SH-SY5Y (cell line): ENCODE measurements at regions not wholly inside any gene's neighbourhood (a gene's known extent, or its start where the extent isn't known, plus 50 kb on each side); places are given as distances from the start of the nearest gene placed in this dataset.

Experiments
- GATA2 ChIP-seq: IDR thresholded peaks from 2 replicates; pipeline ENCODE4 v1.6.1; 2011; ENCODE audit warnings: mild to moderate bottlenecking, low read depth, low read length
- GATA3 ChIP-seq: IDR thresholded peaks from 2 replicates; pipeline ENCODE4 v1.6.1; 2011; ENCODE audit warnings: low read depth, mild to moderate bottlenecking, low read length, moderate library complexity

DNA sequence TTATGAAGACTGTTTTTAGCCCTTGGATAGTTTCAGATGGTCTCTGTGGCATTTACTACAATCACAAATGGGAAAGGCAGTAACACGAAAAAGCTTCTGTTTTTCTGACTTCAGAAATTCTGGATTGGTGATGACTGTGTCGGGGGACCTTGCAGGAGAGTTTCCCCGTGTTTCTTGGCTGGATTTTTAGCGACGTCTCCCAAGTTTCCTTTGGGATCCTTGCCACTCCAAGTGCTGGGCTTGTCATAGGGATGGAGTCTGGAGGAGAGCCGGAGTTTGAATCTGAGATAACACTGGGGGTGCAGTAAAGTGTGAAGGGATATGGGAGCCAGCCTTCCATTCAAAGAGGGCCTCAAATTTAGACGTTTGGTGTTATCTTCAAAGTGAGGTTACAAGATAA lies 179.0 kb downstream of the SNX10 start:
- no peak for TF ChIP-seq GATA3
- no peak for TF ChIP-seq GATA2

DNA sequence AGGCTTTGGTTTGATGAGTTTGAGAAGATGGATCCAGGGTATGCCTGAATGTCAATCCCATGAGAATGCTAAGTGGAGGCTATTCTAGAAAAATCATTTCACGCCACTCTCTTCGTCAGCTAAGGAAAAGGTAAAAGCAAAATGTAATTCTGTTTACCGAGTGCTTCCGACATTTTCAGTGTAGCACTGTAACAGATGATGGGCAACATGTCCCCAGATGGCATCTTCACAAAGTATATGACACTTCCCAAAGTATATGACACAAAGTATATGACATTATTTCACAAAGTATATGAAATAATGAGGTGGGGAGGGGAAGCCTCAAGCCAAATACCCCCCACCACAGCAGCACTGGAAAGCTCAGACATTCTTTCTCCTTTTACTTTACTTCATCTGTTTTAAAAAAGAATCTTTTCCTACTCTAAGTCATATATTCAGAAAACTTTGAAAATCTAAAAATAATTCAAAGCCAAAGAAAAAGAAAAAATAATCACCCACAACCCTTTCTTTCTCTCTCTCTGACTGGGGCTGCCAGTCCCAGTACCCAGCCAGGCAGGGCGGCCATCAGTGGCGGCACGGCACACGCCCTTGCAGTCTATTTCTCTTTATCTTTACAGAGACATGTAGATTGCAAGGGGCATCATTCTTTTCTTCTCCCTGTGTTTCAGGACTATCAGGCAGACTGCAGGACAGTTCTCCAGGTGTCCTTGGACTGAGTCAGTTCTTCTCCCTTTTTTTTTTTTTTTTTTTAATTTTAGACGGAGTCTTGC lies 179.8 kb downstream of the SNX10 start:
- no peak for TF ChIP-seq GATA3
- no peak for TF ChIP-seq GATA2

DNA sequence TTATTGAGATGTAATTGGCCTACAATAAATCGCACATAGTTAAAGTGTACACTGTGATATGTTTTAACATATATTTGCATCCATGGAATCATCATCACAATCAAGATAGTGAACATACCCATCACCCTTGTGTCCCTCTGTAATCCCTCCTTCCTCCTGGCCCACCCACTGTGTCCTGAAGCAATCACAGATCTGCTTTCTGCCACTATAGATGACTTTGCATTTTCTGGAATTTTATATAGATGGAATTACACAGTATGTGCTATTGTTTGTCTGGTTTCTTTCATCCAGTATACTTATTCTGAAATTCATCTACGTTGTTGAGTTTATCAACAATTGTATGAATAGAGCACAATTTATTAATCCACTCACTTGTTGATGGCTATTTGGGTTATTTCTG lies 181.3 kb downstream of the SNX10 start:
- TF ChIP-seq GATA2 (no peak), GATA3 (no peak)

DNA sequence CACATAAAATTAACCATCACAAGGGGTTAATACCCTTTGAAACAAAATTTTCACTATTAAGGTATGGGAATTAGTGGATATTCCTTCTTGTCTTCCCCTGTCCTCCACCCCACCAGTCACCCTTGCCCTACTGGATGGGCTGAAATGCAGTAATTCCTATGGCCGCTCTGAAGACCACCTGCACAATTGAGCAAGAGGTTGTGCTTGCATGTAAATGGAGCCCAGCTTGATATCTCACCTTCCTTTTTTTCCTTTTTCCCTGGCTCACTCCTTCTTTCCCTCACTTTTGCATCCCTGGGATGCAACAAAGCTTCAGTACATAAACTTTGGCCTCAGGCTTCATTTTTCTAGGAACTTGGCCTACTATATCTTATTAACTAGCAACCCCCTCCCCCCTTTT lies 184.6 kb downstream of the SNX10 start:
- no peak for TF ChIP-seq GATA3
- TF ChIP-seq GATA2 = no peak

DNA sequence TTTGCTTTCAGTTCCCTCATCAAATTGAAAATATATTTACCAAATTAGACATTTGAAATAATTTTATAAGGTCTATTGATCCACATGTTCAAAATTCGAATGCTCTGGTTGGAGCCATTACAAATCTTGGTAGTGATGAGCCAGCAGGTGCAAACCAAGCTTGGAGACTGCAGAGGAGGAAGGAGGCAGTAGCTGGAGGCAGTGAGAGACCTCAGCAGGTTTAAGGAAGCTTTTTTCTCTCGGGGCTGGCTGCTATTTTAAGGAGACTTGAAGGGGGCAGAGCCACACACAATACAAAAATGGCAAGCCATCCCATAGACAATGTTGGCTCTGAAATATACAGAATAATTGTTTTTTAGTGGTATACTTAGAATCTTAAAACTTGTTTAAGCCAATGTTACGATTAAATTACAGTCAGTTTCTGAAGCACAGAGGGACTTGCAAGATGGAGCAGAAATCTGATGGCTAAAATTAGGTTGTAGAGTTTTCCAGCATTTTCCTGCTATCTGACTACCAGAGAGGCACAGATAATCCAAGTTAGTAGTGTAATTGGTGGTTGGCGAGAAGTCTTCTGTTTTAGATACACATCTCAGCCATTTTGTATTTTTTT lies 185.8 kb downstream of the SNX10 start:
- no peak for TF ChIP-seq GATA2
- TF ChIP-seq GATA3 = no peak

DNA sequence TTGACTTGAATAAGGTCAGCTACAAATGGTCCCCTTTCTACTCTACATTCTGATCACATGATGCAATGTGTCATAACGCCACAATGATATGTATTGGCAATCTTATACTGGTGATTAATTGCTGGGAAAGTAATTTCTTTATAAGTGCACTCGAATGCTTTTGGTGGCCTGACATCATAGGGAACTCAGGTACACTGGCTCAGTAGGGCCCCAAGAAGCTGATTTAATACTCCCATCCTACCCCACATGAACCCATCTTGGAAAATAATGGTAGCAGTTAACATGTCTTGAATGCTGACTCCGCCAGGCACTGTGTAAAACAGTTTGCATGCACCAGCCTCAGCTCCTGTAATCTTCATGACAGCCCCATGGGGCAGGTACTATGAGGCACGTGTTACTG lies 186.9 kb downstream of the SNX10 start:
- TF ChIP-seq GATA3 (no peak), GATA2 (no peak)

DNA sequence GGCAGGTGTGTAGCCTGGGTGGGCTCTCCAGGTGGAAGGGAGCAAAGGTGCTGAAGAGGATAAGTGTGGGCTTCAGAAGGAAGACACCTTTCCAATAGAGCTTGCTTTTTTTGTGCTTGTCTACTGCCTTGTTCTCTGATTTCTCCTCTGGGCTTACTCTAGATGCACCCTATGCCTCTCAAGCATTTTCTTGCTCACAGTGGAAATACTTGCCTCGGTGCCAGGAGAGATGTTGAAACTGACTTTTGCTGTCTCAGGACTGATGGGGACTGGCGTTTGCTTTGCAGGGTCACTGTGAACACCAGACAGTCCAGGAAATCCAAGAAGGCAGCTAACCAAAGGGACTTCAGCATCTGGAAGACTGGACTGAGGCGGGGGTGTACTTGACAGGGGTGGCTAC lies 187.9 kb downstream of the SNX10 start:
- TF ChIP-seq GATA3 = no peak
- no peak for TF ChIP-seq GATA2

DNA sequence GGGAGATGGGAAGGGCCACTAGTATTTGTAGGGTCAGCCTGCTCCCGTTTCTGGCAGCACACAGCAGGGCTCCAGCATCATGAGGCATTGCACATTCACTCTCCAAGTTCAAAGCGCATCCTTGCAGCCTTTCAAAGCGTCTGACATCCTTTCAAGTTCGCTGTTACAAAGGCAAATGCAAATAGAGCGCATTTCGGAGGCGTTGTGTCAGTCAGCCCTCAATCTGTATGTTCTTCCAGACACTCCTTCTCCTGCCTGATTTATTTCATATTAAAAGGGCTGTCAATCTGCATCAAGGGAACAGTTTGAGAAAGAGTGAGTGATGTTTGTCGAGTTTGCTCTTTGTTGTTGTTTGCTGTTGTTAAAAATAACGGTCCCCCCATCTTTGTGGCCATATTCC lies 188.5 kb downstream of the SNX10 start:
- TF ChIP-seq GATA3 = no peak
- no peak for TF ChIP-seq GATA2

DNA sequence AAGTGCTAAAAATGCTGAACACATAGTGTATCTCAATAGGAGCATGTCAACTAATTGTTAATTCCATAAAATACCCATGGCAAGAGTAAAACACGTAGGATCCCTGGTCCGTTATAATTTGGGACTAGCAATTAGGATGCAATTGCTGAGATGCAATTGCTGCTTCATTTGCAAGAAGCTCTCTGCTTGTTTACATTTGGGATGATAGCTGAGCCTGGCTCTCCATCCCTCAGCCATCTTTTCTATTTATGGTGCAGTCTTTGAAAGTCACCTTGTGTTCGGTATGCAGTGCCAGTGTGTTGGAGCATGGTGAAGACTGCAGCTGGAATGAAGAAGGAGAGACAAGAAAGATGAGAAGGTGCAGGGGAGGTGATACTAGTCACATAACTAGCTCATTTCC lies 191.3 kb downstream of the SNX10 start:
- no peak for TF ChIP-seq GATA3
- no peak for TF ChIP-seq GATA2

DNA sequence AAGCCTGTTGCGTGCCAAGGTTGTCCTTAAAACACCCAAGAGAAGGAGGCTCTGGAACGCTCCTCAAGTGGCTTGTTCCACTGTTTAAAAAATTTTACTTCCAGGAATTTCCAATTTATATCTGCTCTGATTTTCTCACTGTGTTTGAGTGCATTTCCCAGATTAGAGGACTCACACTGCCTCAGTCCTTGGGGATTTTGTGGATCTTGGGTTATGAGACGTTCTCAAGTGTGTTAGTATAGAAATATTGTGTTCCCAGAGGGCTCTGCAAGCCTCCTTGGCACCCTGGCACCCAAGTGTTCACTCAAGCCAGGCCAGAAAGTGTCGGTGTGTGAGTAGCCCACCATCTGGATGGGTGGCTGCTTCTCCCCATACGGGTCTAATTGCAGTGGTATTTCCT lies 192.2 kb downstream of the SNX10 start:
- TF ChIP-seq GATA2 = no peak
- TF ChIP-seq GATA3 = no peak

DNA sequence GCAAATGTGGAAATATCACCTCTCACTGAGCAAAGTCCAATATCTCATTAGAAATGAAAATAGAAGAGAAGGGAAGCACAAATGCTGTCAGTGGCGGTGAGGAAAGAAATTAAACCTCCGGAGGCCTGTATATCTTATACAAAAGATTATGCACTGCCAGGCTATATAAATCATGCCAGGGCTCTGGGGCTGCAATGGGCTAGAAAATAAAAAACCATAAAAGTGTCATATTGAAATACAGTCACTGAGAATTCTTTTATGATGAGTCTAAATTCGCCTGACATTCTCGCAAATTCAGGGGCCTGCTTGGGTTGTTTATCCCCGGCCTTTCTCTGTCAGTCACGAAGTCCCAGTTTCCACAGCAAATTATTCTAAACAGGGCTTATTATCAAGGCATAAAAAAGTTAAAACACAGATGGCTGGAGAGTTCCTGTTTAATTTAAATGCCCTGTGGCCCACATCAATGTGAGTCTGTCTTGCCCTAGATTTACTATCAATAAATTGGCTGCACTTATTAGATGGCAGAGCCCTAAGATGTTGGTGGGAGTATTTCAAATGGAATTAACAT lies 193.8 kb downstream of the SNX10 start:
- TF ChIP-seq GATA3 = no peak
- peak; percentile 71 for TF ChIP-seq GATA2

DNA sequence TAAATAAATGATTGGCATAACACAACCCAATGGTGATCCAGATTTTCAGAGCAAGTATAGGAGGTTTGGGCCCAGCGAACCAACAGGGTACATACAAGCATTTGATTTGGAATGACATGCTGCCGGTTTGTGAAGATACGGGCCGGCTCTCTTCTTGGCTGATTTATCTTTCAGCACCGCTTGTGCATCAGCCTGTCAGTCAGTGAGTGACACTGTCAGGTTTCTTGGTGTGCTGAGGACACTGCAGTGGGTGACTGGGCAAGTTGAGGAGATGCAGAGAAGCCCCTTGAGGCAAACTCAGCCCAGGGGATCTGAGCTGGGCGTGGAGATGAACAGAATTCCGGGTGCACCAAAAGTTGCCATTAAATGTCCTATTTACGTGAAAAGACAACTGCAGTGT lies 194.5 kb downstream of the SNX10 start:
- no peak for TF ChIP-seq GATA2
- TF ChIP-seq GATA3 = no peak

DNA sequence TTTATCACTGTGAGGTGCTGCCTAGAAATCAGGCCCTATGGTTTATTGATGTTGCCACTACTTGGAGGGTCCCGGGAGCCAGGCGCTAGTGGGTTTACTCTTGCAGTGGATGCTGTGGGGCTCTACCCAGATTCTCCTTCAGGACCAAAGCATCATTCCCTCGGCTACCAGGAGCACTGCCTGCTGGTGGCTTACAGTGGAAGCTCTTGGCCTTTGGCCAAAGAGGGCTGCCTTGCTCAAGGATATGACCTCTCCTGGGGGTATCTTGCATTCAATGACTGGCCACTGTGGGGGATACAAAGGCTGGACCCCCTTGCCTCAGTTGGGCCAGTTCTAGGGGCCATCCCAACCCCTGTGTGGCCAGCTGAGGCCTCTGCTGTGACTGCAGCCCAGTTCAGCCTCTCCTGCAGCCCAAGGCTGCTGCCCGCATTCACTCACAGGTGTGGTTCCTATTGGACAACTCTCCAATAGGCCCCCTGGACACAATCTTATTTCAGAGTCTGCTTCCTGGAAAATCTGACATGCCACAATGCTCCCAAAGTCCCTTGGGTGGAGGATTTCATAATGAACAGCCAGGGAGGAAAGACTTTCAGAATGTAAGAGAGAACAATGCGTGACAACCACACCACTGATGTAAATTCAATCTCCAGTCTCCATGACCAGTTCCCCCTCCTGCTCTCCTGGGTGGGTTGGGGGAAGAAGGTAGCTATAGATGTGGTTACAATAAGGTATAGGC lies 196.3 kb downstream of the SNX10 start:
- no peak for TF ChIP-seq GATA3
- TF ChIP-seq GATA2 = no peak

DNA sequence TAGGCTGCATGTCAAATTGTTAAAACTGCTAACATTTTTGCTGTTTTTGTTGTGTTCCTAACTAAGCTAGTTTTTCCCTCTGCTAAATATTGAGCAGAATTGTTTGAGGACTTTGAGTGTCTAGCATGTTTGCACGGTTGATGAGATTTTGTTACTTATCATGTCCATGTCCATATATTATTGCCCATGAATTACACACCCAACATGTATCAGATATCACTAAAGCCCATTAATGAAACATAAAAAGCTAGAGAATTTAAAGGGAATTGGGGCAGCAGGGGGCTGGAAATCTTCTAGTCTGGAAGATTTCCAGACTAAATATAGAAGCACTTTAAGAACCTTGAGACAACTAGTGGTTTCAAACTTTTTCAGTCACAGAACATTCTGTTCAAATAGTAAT lies 197.7 kb downstream of the SNX10 start:
- no peak for TF ChIP-seq GATA2
- TF ChIP-seq GATA3 = no peak
